ENCODE measurements at regions not wholly inside any gene's neighbourhood (a gene's known extent, or its start where the extent isn't known, plus 50 kb on each side); places are given as distances from the start of the nearest gene placed in this dataset.

GRCh38 chr12:39138268-39138667 is 232.9 kb upstream of the CPNE8 start:
- no peak for TF ChIP-seq CTCF (conservative IDR thresholded peaks at IDR 0.05; ENCODE audit: control insufficient read depth, insufficient read depth, low read depth, low read length)
- no peak overlapping the region for H3K4me3 ChIP-seq (ENCODE audit: control insufficient read depth, low read depth, low read length)
- DNase-seq (ENCODE audit: low read depth): no peak

GRCh38 chr12:39127401-39127800 is 222.0 kb upstream of the CPNE8 start:
- peak; percentile 75 for DNase-seq (ENCODE audit: low read depth)
- no peak overlapping the region for H3K4me3 ChIP-seq (ENCODE audit: control insufficient read depth, low read depth, low read length)
- no peak for TF ChIP-seq CTCF (conservative IDR thresholded peaks at IDR 0.05; ENCODE audit: control insufficient read depth, insufficient read depth, low read depth, low read length)

GRCh38 chr12:39125566-39125965 is 220.2 kb upstream of the CPNE8 start:
- TF ChIP-seq CTCF (conservative IDR thresholded peaks at IDR 0.05; ENCODE audit: control insufficient read depth, insufficient read depth, low read depth, low read length): no peak
- DNase-seq (ENCODE audit: low read depth): no peak

GRCh38 chr12:39124768-39125167 is 219.4 kb upstream of the CPNE8 start:
- no peak overlapping the region for H3K4me3 ChIP-seq (ENCODE audit: control insufficient read depth, low read depth, low read length)
- no peak for TF ChIP-seq CTCF (conservative IDR thresholded peaks at IDR 0.05; ENCODE audit: control insufficient read depth, insufficient read depth, low read depth, low read length)
- no peak for DNase-seq (ENCODE audit: low read depth)

More at GRCh38 chr12:39125566-39125965, 220.2 kb upstream of the CPNE8 start:
- no peak overlapping the region for H3K4me3 ChIP-seq (ENCODE audit: control insufficient read depth, low read depth, low read length)

GRCh38 chr12:39123580-39124253 is 218.3 kb upstream of the CPNE8 start:
- no peak overlapping the region for H3K4me3 ChIP-seq (ENCODE audit: control insufficient read depth, low read depth, low read length)
- no peak for TF ChIP-seq CTCF (conservative IDR thresholded peaks at IDR 0.05; ENCODE audit: control insufficient read depth, insufficient read depth, low read depth, low read length)
- DNase-seq (ENCODE audit: low read depth): no peak

- TF ChIP-seq CTCF (conservative IDR thresholded peaks at IDR 0.05; ENCODE audit: control insufficient read depth, insufficient read depth, low read depth, low read length): no peak
- H3K4me3 ChIP-seq (ENCODE audit: control insufficient read depth, low read depth, low read length): no peak overlapping the region
- DNase-seq (ENCODE audit: low read depth): no peak
Measured at GRCh38 chr12:39122562-39123204, 217.3 kb upstream of the CPNE8 start.

All from fibroblast of mammary gland (primary cell).